ENCODE measurements at regions not wholly inside any gene's neighbourhood (a gene's known extent, or its start where the extent isn't known, plus 50 kb on each side); places are given as distances from the start of the nearest gene placed in this dataset.

- TF ChIP-seq POLR2A (IDR thresholded peaks at IDR 0.05; ENCODE audit: low read depth) (no peak), CTCF (IDR thresholded peaks at IDR 0.05) (no peak), POLR2AphosphoS5 (IDR thresholded peaks at IDR 0.05) (no peak)
Measured at GRCh38 chr4:159540038-159540437, 437.2 kb downstream of the RAPGEF2 start.

Measured in esophagus muscularis mucosa (tissue), 3 donors.